GDM1 (cell line): ENCODE measurements at regions not wholly inside any gene's neighbourhood (a gene's known extent, or its start where the extent isn't known, plus 50 kb on each side); places are given as distances from the start of the nearest gene placed in this dataset.
A peak's percentile ranks its signal among the peaks of the same experiment; 100 is the strongest.

Experiments used
- DNase-seq: peaks from one replicate; lab custom pipeline; 2025; lab: John Stamatoyannopoulos, UW

DNA sequence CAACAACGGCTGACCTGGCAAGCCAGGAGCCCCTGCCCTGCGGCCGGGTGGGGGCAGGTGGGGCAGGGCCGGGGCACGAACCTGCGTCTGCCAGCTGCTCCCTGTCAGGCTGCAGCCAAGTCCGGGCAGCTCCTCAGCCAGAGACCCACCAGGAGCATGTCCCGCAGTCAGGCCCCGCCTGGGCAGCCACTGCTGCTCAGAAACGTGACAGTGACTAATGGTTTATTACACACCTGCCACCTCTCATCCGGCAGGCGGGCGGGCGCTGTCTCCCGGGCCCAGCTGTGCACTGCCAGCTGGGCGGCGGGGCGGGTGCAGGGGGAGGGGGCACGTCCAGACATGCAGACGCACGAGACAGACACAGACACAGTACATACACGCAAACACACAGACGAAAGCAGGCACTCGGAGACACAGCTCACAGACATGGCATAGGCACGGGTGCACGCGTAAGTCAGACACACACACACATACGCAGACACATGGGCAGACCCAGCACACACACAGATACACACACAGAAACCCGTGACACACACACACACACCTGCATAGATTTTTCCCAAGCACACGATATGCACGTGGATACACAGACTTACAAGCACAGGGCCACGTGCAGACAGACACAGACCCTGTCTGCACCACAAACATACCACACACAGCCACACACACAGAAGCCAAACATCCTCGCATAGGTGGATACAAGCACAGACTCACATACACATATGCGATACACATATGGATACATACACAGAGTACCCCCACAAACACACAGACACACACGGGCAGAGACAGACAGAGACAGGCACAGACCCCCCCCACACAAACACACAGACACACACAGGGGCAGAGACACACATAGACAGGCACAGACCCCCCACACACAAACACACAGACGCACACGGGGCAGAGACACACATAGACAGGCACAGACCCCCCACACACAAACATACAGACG, 248.3 kb upstream of the CIBAR2 start:
- DNase-seq = no peak

DNA sequence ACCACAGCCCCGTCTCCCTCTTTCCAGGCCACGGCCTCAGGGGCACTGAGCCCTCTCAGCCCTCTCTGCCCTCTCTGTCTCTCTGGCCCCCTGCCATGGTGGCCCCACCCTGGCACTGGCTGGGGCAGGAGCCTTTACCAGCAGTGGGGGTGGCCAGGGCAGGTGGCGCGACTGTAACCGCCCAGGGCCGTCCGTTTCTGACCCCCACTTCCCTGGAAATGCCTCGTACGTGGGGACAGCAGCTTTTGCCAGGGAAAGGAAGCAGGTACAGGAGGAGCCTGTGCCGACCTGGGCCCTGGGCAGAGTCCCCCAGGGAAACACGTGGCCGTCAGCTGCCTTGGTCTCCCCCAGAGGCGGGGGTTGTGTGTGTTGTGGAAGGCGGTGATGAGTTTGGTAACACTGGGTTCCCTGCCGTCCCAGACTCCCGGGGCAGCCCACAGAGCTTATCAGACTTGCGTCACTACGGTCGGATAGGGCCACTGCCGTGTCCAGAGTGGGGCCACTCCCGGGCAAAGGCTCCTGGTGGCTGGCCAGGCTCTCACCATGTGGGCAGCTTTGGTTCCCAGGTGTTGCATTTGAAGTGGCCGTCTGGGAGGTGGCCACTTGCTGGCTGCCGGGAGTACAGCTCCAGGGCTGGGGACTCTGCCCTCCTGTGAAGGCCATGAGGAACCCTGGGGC, 249.3 kb upstream of the CIBAR2 start:
- no peak for DNase-seq

DNA sequence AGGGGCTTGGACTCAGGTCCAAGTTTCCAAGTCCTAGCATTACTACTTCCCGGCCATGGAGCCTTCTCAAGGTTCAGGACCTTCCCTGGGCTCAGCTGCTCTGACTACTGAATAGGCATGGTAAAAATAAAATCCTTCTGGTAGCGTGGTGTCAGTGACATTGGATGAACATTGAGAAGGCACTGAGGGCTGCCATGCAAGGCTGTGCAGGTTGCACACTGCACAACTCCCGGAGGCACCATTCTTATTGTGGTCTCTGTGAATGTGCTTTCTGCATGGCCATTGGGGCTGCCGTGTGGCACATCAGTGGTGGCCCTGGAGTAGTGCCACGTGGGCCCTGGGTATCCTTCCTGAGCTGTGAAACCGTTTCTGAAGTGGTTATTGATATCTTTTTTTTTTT, 250.2 kb upstream of the CIBAR2 start:
- no peak for DNase-seq

DNA sequence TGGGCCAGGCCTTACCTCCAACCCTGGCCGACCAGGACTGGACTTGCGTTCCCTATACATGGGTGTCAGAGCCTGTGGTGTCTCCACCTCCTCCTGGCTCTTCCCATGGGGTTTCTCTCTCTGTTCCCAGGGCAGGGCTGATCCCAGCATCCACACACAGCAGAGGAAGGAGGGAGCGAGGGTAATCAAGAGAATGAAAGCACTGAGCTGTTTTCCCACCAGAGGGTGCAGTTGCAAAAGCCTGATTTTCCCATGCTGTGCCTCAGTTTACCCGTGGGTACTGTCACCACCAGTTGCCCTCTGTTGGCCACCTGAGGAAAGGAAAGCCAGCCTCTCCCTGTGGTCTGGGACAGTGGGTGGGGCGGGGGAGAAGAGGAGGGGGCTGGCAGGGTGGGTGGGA, 249.7 kb upstream of the GSE1 start:
- DNase-seq = no peak

DNA sequence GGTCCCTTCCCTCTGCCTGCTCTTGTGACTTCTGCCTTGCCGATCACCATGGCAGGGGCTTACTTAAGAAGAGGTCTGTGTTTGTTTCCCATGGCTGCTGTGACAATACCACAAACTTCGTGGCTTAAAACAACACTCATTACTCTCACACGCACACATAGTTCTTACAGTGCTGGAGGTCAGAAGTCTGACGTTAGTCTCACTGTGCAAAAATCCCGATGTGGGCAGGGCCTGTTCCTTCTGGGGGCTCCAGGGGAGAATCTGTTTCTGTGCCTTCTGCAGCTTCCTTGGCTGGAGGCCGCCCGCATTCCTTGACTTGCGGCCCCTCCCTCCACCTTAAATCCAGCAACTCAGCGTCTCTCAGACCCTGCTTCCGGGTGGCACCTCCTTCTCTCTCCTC, 249.2 kb upstream of the GSE1 start:
- no peak for DNase-seq

DNA sequence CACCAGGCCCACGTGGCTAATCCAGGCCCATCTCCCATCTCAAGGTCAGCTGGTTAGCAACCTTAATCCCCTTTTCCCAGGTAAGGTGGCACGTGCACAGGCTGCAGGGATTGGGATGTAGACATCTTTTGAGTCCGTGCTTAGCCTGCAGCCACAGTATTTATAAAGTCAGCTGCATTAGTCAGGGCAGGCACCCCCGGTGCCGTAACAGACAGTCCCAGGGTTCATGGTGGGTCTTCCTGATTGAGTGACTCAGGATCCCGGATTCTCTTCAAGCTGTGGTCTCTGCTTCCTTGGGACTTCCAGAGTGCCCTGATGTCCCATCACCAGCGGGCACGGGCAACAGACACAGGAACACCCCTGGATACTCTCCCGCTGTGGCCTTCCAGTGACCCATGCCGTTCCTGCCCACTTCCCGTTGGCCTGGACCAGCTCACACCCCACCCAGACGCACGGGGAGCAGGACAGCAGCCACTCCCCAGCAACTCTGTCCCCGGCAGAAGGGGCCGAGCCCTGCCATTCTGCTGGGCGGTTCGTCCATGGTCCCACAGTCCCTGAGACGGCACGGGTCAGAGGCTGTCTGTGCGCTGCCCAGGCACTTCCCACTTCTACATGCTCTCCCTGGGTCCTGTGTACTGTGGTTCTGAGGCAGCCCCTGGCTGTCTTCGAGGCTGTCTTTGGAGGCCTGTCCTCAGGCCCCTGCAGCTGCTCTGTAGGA, 248.6 kb upstream of the GSE1 start:
- DNase-seq = no peak

DNA sequence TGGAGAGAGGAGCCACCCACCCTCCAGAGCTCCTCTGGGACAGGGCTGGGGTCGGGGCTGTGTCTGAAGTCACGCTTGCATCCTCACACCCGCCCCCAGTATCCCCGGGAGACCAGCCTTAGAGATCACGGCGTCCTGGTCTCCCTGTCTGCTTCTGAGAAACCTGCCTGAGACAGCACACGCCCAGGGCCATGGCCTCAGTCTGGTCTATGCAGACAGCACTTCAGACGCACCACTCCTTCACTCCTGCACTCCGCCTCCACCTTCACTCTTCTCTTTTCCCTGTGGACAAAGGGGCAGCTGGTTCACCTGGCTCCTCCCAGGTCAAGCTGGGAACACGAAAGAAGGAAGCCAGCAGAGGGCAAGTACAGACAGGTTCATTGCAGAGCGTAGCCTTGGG, 248.0 kb upstream of the GSE1 start:
- DNase-seq = no peak

DNA sequence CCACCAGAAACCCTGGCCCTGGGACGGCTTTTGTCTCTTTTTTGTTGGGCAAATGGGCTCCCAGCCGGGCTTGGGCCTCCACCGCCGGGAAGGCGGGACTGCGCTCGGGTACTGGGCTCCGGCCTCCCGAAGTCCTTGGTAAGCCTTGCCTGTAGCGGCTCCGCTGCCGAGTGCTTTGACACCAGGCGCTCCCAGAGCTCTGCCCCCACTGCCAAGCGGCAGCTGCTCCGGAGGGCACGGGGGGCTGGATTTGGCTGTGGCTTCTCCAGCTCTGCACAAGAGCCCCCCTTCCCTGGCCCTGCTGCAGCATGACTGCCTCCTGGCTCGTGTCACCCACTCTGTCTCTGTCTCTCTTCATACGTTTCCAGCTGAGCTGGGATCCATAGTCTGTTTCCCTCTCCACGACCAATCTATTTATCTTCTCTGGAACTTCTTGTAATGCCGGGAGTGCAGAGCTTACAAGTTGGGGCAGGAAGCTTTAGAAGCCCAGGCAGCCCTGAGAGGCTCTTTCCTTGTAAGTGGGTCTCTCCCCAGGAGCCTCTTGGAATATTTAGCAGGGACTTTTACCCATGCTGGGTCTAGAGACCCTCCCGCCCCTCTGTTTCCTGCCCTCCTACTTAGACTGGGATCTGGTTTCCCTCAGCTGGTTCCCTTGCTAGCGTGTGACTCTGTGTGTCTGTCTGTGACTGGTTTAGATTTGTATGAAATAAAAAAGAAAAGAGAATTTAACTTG, 246.9 kb upstream of the GSE1 start:
- DNase-seq = no peak

DNA sequence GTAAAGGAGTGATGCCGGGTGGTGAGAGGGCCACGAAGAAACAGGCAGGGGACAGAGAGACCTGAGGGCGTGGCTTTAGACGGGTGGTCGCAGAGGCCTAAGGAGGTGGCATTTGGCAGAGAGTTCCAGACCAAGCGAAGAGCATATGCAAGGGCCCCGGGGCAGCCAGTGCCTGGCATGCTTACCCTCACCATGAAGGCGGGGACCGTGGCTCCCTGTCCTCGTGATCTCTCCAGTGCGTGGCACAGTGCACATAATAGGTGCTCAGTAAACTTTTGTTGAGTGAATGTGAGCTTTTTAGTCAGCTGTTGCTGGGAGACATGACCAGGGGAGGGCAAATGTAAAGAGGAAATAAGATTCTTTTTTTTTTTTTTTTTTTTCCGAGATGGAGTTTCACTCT, 245.6 kb upstream of the GSE1 start:
- DNase-seq = no peak

DNA sequence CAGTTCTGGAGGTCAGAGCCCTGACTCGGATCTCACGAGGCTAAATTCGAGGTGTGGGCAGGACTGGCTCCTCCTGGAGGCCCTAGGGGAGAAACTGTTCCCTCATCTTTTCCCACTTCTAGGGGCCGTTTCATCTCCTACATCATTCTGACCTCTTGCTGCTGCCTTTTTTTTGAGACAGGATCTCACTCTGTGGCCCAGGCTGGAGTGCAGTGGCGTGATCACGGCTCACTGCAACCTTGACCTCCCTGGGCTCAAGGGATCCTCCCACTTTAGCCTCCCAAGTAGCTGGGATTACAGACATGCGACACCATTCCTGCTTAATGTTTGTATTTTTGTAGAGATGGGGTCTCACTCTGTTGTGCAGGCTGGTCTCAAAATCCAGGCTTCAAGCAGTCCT, 244.1 kb upstream of the GSE1 start:
- DNase-seq = no peak

DNA sequence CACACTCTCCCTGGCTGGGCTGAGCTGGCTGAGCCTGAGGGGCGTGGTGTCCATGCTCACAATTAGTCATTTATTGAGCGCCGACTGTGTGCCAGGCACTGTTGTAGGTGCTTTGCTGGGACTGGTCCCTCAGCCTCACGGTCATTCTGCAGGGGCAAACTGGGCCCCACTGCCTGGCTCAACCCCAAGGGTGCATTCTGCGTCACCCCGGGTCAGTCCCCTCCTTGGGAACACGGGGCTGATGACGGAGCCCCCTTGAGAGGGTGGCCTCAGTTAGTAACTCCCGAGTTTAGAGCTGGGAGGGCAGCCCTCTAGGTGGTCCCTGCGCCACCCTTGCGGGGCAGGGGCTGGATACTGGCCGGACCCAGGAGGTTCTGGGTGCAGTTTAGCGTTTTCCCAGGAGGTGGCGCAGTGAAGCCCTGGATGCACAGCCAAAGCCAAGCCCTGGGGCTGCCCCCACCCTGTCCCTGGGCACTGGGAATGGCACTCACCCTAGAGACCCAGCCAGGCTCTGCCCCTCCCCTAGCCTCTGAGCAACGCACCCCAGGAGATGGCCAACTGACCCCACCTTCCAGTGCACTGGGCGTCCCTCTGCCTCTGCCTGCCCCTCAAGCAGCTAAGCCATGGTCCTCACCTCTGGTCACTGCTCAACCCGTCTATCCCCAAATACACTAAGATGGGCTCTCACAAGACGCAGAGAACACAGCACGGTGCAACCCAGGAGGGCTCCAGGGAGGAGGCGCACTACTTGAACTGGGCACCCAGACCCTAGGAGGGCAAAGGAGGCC, 243.2 kb upstream of the GSE1 start:
- DNase-seq = no peak

DNA sequence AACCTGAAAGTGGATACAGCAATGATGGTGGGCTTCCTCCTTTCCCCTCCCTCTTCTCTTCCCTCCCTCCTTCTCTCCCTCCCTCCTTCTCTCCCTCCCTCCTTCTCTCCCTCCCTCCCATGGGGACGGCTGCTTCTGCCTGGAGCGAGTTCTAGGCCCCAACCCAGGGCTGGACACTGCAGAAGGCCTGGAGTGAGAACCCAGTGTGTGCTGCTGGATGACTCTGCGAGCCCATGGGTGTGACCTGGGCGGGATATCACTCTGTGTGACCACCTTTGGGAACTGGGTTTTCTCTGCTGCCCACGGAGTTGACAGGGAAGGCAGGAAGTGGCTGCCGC, 242.6 kb upstream of the GSE1 start:
- DNase-seq = no peak

DNA sequence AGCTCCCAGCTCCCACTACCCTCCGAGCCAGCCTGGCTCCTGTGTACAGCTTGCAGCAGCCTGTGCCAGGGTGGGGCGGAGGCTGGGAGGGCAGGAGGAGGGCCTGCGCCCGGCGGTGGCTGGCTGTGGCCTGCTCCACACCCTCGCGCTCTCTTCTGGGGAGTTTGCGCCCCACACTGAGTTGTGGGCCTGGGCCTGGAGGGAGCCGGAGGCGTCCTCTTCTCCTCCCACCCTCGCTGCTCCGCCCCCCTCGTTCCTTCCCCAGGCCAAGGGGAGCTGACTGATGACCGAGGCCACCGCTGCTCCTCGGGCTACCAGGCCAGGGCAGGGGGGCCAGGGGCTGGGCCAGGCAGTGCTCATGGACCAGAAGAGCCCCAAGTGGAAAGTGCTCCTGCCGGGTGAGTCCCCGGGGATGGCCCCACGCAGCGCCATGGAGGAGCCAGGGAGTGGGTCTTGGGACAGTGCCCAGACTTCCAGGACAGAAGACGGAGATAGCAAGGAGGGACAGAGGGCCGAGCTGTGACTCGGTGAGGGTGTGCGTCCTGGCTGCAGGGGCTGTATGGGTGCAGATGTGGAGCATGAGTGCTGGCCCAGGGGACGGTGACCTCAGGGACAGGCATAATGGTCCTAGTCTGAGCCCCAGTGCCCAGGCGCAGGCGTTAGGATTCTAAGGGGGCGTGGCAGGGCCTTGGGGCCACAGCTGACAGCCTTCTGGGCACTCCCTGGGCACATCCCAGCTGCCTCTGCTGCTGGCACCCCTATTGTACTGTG, 242.1 kb upstream of the GSE1 start:
- no peak for DNase-seq

DNA sequence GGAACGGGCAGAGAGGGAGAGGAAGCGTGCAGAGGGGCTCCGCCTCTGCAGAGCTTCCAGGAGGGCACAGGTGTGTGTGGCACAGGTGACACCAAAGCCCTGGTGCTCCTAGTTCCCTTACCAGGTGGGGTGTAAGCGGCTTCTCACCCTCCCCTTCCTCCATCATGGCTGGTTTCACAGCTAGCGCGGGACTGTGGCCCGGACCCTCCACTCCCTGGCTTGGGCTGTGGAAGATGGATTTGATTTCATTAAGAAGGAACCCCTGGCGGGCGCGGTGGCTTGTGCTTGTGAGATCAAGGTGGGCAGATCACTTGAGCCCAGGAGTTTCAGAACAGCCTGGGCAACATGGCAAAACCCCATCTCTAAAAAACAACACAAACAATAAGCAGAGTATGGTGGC, 241.2 kb upstream of the GSE1 start:
- DNase-seq = no peak

DNA sequence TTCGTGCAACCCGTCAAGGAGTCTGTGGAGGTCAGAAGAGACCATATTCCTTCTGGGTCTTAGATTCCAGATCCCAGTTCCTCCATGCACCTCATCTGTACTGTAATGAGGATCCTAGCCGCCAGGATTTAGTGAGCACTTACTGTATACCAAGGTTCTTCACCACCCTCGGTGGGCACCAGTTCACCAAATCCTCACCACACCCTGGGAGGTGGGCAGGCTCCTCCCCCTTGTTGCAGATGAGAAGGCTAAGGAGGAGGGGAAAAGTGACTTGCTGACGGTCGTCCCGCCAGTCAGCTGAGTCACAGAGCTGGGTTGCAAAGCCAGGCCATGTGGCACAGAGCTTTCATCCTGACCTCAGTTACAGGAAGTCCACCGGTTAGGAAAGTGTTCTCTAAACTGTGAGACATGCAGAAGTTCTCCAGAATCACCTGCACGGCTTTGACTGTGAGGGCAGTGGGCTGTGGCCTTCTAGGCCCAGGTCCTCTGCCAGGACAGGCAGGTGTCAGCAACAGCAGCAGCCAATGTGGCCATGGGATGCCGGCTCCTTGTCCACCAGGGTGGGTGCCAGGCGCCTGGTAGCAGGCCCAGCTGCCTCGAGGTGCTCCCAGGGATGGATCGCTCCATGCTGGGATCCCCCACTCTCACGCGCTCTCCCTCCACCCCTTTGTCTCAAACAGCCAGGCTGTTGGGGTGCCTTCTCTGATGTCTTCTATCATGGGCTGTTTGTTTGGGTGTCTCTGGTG, 240.3 kb upstream of the GSE1 start:
- DNase-seq = peak; percentile 45

DNA sequence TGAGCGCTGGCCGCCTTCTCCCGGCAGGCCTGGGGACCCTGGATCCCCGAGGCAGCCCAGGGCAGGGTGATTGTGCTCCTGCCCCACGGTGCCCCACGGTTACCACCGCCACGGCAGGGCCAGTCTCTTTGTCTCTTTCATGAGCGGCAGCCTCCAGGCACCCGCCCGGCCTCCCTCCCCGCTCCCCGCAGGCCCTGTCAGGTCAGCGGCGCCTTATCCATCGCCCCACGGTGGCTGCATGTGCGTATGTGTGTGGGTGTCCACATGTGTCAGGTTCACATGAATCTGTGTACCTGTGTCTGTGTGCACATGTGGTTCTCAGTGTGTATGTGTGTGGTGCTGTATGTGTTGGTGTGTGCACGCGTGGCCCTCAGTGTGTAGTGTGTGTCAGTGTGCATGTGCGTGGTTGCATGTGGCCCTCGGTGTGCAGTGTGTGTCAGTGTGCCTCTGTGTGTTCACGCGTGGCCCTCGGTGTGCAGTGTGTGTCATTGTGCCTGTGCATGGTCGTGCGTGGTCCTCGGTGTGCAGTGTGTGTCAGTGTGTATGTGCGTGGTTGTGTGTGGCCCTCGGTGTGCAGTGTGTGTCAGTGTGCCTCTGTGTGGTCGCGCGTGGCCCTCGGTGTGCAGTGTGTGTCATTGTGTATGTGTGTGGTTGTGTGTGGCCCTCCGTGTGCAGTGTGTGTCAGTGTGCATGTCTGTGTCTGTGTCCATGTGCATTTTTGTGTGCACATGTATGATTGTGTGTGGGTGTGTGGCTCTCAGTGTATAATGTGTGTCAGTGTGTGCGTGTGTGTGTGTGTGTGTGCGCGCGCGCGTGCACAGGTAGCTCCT, 239.2 kb upstream of the GSE1 start:
- no peak for DNase-seq

DNA sequence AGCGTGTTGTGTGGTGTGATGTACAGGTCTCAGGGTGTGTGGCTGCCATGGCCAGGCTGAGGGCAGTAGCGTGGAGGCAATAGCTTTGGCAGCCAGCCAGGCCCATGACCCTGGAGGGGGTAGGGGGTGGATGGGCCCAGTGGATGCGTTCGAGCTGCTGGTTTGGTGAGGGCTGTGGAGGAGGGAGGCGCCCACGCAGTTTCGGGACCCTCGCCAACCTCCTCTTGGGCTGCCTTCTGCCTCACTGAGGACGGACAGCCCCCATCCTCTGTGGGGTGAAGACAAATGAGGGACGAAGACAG, 238.6 kb upstream of the GSE1 start:
- no peak for DNase-seq

DNA sequence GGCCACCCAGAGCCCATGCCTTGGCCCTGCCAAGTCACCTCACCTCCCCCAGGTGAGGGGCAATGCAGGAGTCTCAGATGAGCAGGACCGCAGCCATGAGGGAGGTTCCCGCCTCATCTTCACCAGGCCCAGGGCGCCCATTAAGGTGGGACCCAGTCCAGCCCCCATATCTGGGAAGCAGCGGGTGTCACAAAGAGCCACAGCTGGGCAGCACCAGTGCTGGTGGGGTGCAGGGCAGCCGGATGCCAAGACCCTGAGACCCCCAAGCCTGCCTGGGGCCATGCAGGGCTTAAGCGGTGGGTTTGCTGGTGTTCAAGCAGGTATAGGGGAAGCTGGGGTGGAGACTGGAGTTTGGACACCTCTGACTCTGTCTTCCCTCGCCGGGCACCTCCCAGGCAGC, 237.8 kb upstream of the GSE1 start:
- no peak for DNase-seq
